NCI-H1930 (cell line): ENCODE measurements at regions not wholly inside any gene's neighbourhood (a gene's known extent, or its start where the extent isn't known, plus 50 kb on each side); places are given as distances from the start of the nearest gene placed in this dataset.

ENCODE experiments used
- DNase-seq, 2 experiments: peaks; one replicate each; lab custom pipeline; 2025; lab: John Stamatoyannopoulos, UW

DNA sequence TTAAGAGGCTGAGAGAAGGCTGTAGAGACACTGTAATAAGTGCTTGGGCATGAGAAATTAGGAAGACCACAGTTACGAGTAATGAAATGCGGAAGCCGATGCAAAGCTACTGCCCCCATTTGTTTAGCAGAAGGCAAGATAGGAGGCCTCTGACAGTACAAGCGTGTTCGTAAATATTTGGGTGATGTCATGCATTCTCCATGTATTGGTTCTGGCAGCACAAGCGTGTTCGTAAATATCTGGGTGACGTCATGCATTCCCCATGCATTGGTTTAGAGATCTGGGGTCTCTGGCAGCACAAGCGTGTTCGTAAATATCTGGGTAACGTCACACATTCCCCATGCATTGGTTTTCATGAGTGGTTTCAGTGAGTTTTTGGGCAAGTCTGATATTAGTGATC, 661.5 kb upstream of the FRG1 start:
- DNase-seq, result no peak

DNA sequence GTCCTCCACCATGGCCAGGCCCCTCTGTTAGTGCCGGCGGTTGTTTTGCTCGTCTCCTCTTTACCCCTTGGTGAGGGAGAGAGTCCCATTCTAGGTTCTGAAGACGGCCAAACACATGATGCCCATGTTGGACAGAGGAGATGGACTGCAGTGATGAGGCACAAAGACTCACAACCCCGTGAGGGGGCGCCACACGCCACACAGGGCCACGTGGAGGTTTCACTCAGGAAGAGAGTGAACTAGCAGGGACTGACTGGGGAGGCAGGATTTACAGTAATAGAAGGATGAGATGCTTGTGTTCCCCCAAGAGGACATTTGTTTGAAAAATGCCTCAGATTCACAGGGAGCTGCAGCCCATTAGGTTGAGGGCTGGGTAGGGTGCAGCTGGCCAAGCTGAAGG, 655.3 kb upstream of the FRG1 start:
- no peak for DNase-seq

GRCh38 chr4:189291939-189292338, 648.7 kb upstream of the FRG1 start:
- DNase-seq, result no peak

GRCh38 chr4:189293459-189293858, 647.2 kb upstream of the FRG1 start:
- no peak for DNase-seq

GRCh38 chr4:189294574-189294973, 646.1 kb upstream of the FRG1 start:
- DNase-seq, result no peak

DNA sequence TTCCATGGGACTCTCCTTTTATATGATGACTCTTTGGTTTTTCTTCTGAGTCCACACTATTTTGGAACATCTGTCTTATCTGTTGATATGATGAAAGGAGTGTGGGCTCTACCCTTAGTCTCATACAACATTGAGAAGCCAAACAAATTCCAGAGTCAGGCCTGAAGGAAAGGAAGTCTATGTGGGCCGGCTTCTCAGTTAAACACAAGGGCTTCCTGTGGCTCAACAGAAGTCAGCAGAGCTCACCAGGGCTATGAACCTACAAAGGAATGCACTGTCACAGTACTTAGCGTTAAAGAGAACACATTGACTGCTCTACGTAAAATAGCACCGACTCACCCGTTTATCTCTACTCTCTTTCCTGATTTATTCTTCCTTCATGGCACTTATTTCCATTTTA, 641.0 kb upstream of the FRG1 start:
- DNase-seq, result no peak

GRCh38 chr4:189301692-189302091, 639.0 kb upstream of the FRG1 start:
- DNase-seq, result no peak

DNA sequence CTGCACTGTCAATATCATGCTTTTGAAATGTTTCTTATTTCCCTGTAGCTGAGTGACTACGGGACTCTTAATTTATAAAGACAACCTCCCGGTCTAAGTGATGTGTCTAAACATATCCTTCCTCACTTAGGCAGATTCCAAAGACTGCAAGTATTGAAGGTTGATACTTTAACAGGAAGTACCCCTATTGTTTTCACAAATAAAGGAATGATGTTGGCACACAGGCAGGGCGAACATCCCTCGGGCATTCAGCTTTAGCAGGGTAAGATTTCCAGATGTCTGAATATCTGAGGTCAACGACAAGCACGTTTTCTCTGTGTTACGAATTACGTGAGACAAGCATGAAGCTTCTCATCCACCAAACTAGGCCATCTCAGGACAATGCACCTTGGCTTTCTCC, 638.0 kb upstream of the FRG1 start:
- no peak for DNase-seq

DNA sequence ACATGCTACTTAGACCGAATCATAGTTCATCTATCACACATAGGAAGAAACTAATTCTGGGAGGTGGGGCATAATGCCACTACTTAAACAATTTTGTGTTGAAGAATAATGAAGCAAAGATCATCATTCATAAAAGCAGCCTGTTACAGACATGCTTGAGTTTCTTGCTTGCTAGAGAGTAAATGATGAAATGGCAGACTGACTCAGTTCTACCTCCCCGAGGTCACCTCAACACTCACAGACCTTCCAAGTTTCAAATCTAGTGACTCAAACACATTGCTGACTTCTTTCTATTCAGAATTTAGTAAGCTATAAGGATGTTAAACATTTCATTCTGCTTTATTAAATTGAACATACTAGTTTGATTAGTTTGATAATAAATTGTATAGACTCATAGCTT, 636.5 kb upstream of the FRG1 start:
- no peak for DNase-seq

DNA sequence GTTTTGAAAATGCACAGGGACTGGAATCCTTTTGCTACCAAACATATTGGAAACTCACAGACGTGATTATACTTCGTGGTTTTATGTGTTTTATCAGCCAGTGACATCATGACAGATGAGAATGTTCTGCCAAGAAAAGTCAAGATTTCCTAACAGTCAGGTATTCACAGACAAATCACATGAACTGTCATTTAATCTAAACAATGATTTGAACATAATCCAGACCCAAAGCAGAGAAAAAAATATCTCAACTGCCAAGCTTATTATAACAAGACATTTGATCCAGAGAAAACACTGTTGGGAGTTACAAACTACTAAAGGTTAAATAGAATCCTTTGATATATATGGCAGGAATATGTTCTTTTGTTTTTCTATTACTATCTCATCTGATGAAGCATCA, 635.9 kb upstream of the FRG1 start:
- no peak for DNase-seq

GRCh38 chr4:189305500-189305899, 635.2 kb upstream of the FRG1 start:
- DNase-seq, result peak in 1 of 2 experiments; percentile 33

DNA sequence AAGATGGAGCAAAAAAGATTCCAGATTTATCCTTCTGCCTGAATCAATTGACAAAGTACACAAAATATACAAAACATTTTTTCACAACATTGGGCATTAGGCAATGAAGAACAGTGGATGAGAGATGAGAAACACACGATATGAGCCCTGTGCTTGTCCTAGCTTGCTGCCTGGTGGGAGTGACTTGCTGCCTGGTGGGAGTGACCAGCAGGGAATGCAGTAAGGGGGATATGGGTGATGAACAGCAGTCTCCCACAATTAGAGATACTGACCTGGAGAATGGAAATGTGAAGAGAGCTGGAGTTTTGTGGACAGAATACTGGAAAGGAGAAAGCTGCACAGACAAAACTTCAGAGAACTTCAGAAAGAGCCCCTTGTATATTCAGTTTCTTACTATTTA, 629.4 kb upstream of the FRG1 start:
- no peak for DNase-seq

GRCh38 chr4:189313064-189313463, 627.6 kb upstream of the FRG1 start:
- no peak for DNase-seq

GRCh38 chr4:189313861-189314513, 626.7 kb upstream of the FRG1 start:
- DNase-seq, result no peak

DNA sequence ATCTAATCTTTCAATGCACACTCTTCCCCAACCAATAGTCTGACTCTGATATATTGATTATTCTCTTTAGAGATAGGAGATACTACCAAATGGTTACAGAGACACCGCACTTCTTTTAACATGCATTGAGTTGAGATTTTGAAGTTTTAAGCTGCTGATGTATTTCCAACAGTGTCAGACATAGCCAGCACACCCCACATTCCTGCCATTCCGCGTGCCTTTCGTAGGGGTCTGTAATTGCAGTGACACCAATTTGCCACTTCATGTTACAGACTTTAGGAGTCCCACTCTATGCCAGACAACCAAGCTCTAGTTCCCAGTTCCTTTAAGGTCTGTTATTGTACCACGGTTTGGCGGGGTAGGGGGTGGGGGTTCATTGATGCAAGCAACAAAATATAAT, 618.2 kb upstream of the FRG1 start:
- no peak for DNase-seq

- no peak for DNase-seq
Measured at GRCh38 chr4:189341881-189342280, 598.8 kb upstream of the FRG1 start.

- no peak for DNase-seq
Measured at GRCh38 chr4:189355590-189355989, 585.1 kb upstream of the FRG1 start.

GRCh38 chr4:189362364-189362763, 578.3 kb upstream of the FRG1 start:
- DNase-seq, result no peak

DNA sequence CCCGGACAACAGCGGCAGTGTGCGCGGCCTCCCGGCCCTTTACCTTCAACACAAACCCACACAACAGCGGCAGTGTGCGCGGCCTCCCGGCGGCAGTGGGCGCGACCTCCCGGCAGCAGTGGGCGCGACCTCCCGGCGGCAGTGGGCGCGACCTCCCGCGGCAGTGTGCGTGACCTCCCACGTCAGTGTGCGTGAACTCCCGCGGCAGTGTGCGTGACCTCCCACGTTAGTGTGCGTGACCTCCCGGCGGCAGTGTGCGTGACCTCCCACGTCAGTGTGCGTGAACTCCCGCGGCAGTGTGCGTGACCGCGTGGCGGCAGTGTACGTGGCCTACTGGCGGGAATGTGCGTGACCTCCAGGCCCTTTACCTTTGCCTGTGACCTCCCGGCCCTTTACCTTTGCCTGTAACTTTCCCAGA, 576.6 kb upstream of the FRG1 start:
- no peak for DNase-seq

GRCh38 chr4:189365451-189365850, 575.2 kb upstream of the FRG1 start:
- DNase-seq, result no peak

DNA sequence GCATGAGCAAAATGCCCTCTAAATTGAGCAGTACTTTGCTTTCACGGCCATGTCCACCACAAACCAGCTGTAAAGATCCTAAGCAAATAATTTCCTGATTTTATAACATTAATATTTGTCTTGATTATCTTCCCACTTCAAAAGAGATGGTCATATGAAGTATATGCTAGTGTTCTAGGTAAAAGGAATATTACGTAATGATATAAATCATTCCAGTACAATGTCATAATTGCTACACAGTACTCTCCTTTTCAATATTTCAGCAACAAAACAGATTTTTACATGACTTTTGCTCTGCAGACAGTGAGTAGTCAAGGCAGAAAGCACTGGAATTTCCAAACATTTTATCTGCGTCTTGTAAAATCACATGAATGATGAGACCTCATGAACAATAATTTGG, 572.8 kb upstream of the FRG1 start:
- DNase-seq, result no peak

GRCh38 chr4:189374176-189374575, 566.5 kb upstream of the FRG1 start:
- no peak for DNase-seq

DNA sequence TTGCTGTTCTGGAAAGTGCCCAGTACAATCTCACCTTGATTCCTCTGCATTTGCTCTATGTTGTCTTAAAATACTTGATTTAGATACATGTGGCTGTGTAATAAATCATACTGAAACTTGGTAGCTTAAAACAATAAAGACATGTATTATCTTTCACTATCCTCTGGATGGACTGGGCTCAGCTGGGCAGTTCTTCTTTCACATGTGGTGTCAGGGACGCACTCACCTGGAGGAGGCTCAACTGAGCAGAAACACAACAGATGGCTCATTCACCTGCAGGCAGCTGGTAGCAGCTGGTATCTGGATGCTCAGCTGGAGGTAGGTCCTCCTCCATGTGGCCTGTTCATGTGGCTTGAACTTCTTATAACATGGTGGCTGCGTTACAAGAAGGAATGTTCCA, 563.8 kb upstream of the FRG1 start:
- DNase-seq, result no peak

DNA sequence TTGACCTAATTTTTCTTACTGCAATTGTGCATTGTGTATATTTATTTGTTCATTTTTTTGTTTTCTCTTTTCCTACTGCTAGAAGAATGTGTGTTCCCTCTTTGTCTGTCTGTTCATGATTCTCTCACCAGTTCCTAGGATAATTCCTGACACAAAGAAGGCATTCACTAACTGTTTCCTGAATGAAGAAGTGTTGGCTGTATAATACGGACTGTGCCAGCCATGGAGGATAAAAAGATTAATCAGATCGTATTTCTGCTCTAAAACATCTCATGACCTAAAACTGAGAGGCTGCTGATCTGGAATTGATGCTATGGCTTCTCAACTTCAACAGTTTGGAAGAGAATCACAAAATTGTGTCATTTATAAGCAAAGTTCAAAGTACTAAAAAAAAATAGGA, 563.1 kb upstream of the FRG1 start:
- no peak for DNase-seq

DNA sequence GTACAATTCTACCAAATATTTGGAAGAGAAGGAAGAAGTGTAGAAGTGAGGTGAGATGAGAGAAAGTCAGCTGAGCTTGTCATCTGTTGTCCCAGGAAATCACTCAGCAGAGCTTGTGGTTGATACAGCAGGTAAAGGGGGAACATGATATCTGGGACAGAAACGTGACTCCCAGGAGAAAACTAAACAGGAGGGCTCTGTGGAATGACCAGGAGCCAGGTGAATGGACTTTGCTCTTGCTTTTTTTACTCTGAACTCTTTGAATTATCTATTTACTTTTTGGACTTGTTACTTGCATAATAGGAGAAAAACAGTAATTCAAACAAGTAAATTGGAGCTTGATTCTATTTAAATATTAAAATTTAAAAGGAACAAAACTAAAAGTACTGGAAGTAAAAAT, 555.6 kb upstream of the FRG1 start:
- no peak for DNase-seq
